Esophagus muscularis mucosa (tissue), 4 donors: ENCODE measurements at regions not wholly inside any gene's neighbourhood (a gene's known extent, or its start where the extent isn't known, plus 50 kb on each side); places are given as distances from the start of the nearest gene placed in this dataset.

Experiments used
- EP300 ChIP-seq: sonication (generic); formaldehyde crosslinking; IDR thresholded peaks from one replicate; pipeline ENCODE4 v1.6.1; 2017; ENCODE audit warnings: antibody characterized with exemption
- POLR2A ChIP-seq: fragments of 450-650 bp; IDR thresholded peaks from one replicate; pipeline ENCODE4 v1.6.1; 2017; ENCODE audit warnings: antibody characterized with exemption, moderate library complexity, mild to moderate bottlenecking, low read depth
- POLR2AphosphoS5 ChIP-seq, 2 donors: sonication (generic); formaldehyde crosslinking; IDR thresholded peaks; one replicate each; pipeline ENCODE4 v1.6.1; 2017; ENCODE audit warnings: antibody characterized with exemption in 2 of 2
- TF ChIP-seq, protein P1 (sequence below), 3 experiments: fragments of 200-600 bp in 2 of 3; fragments of 450-650 bp in 1 of 3; sonication (generic) in 2 of 3; IDR thresholded peaks; one replicate each; pipeline ENCODE4 v1.5.1; 2017 to 2019; ENCODE audit warnings: antibody characterized with exemption in 3 of 3, mild to moderate bottlenecking in 2 of 3, moderate library complexity in 1 of 3

DNA sequence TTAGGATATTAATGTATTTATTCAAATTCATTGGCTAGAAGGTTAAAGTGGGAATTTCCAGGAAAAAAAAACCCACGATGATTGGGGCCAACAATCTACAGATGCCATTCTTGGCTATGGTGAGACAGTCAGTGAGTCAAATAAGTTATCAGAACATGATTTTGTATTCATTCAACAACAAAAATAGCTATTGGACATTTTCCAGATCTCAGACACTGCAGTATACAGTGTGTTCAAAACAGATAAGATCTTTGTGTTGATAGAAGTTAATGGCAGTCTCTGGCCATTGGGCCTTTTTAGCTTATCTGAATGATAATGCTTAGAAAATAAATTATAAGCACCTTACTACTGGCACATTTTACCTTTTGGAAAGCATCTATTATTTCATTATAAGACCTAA lies 547.7 kb downstream of the MAT2B start:
- TF ChIP-seq POLR2AphosphoS5 (IDR thresholded peaks at IDR 0.05) = no peak
- TF ChIP-seq, protein P1, sequence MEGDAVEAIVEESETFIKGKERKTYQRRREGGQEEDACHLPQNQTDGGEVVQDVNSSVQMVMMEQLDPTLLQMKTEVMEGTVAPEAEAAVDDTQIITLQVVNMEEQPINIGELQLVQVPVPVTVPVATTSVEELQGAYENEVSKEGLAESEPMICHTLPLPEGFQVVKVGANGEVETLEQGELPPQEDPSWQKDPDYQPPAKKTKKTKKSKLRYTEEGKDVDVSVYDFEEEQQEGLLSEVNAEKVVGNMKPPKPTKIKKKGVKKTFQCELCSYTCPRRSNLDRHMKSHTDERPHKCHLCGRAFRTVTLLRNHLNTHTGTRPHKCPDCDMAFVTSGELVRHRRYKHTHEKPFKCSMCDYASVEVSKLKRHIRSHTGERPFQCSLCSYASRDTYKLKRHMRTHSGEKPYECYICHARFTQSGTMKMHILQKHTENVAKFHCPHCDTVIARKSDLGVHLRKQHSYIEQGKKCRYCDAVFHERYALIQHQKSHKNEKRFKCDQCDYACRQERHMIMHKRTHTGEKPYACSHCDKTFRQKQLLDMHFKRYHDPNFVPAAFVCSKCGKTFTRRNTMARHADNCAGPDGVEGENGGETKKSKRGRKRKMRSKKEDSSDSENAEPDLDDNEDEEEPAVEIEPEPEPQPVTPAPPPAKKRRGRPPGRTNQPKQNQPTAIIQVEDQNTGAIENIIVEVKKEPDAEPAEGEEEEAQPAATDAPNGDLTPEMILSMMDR (IDR thresholded peaks at IDR 0.05) = no peak
- no peak for TF ChIP-seq POLR2A
- TF ChIP-seq EP300 = no peak
